ENCODE measurements at regions not wholly inside any gene's neighbourhood (a gene's known extent, or its start where the extent isn't known, plus 50 kb on each side); places are given as distances from the start of the nearest gene placed in this dataset.
"Not testable (repeated sequence)": the region's sequence is repeated elsewhere in the genome, so short reads cannot be mapped to it uniquely, and the experiment has no call there.

- H3K27ac Mint-ChIP-seq = no peak overlapping the region
- TF ChIP-seq CTCF (conservative IDR thresholded peaks at IDR 0.05) = no peak
- H3K27me3 Mint-ChIP-seq = peaks cover 3% of the 10 kb centered on the region
- no peak for DNase-seq (ENCODE audit: extremely low spot score, unreplicated experiment)
- H3K9me3 Mint-ChIP-seq = peaks cover 5% of the 10 kb centered on the region
- H3K4me1 Mint-ChIP-seq (ENCODE audit: unreplicated experiment) = peaks cover 18% of the 10 kb centered on the region
- no peak overlapping the region for H3K4me3 Mint-ChIP-seq
- no peaks in the 10 kb centered on the region for H3K36me3 Mint-ChIP-seq
These were observed 259.7 kb upstream of the TUT7 start for GRCh38 chr9:86613943-86614342.

GRCh38 chr9:86611534-86611933 lies 257.3 kb upstream of the TUT7 start:
- not testable (repeated sequence) for H3K9me3 Mint-ChIP-seq; H3K4me3 Mint-ChIP-seq; H3K36me3 Mint-ChIP-seq; H3K27me3 Mint-ChIP-seq; DNase-seq (ENCODE audit: extremely low spot score, unreplicated experiment); H3K27ac Mint-ChIP-seq
- H3K4me1 Mint-ChIP-seq (ENCODE audit: unreplicated experiment) = peaks cover 18% of the 10 kb centered on the region

GRCh38 chr9:86605303-86605702 lies 251.1 kb upstream of the TUT7 start:
- no peak for DNase-seq (ENCODE audit: extremely low spot score, unreplicated experiment)
- Mint-ChIP-seq H3K27me3 (no peaks in the 10 kb centered on the region), H3K4me3 (no peak overlapping the region), H3K9me3 (no peaks in the 10 kb centered on the region), H3K27ac (no peak overlapping the region), H3K4me1 (ENCODE audit: unreplicated experiment) (peaks cover 32% of the 10 kb centered on the region), H3K36me3 (no peaks in the 10 kb centered on the region)
- TF ChIP-seq CTCF (conservative IDR thresholded peaks at IDR 0.05) = no peak

- TF ChIP-seq CTCF (conservative IDR thresholded peaks at IDR 0.05) = no peak
- no peak overlapping the region for H3K4me3 Mint-ChIP-seq
- no peaks in the 10 kb centered on the region for H3K36me3 Mint-ChIP-seq
- H3K9me3 Mint-ChIP-seq = no peaks in the 10 kb centered on the region
- DNase-seq (ENCODE audit: extremely low spot score, unreplicated experiment) = no peak
- H3K4me1 Mint-ChIP-seq (ENCODE audit: unreplicated experiment) = peaks cover 37% of the 10 kb centered on the region
- no peak overlapping the region for H3K27ac Mint-ChIP-seq
- no peaks in the 10 kb centered on the region for H3K27me3 Mint-ChIP-seq
These were observed 250.5 kb upstream of the TUT7 start for GRCh38 chr9:86604741-86605140.

- Mint-ChIP-seq H3K9me3 (no peaks in the 10 kb centered on the region), H3K27me3 (no peaks in the 10 kb centered on the region), H3K4me3 (peak overlapping the region; percentile 27), H3K4me1 (ENCODE audit: unreplicated experiment) (peaks cover 47% of the 10 kb centered on the region), H3K36me3 (no peaks in the 10 kb centered on the region), H3K27ac (peak overlapping the region; percentile 12)
- no peak for TF ChIP-seq CTCF (conservative IDR thresholded peaks at IDR 0.05)
- no peak for DNase-seq (ENCODE audit: extremely low spot score, unreplicated experiment)
These were observed 248.5 kb upstream of the TUT7 start for GRCh38 chr9:86602715-86603114.

GRCh38 chr9:86601697-86602096 lies 247.5 kb upstream of the TUT7 start:
- peak overlapping the region; percentile 33 for H3K27ac Mint-ChIP-seq
- no peak for TF ChIP-seq CTCF (conservative IDR thresholded peaks at IDR 0.05)
- H3K9me3 Mint-ChIP-seq = no peaks in the 10 kb centered on the region
- no peak for DNase-seq (ENCODE audit: extremely low spot score, unreplicated experiment)
- H3K27me3 Mint-ChIP-seq = no peaks in the 10 kb centered on the region
- peaks cover 47% of the 10 kb centered on the region for H3K4me1 Mint-ChIP-seq (ENCODE audit: unreplicated experiment)
- peak overlapping the region; percentile 5 for H3K4me3 Mint-ChIP-seq
- no peaks in the 10 kb centered on the region for H3K36me3 Mint-ChIP-seq
